ENCODE measurements at regions not wholly inside any gene's neighbourhood (a gene's known extent, or its start where the extent isn't known, plus 50 kb on each side); places are given as distances from the start of the nearest gene placed in this dataset.

DNA sequence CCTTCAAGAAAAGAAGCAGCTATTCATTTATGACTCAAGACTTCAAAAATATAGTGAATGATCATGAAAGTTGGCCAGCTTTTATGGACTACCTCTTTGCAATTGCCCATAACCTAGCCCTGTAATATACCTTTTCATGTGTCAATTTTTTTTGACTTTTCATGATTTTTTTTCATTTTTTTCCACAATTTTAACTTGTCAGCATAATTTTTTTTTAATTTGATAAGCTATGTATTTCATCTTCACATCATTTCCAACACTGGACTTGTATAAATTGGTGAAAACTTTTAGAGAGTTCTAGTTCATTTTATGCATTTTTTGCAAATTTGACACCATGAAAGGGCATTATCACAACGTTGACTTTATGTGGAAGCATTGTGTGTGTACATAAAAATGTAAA, 220.8 kb upstream of the NFE2L3 start:
- no peak for DNase-seq (ENCODE audit: low read depth)

- DNase-seq (ENCODE audit: low read depth), result no peak
These were observed 218.1 kb upstream of the NFE2L3 start for GRCh38 chr7:25933921-25934320.

DNA sequence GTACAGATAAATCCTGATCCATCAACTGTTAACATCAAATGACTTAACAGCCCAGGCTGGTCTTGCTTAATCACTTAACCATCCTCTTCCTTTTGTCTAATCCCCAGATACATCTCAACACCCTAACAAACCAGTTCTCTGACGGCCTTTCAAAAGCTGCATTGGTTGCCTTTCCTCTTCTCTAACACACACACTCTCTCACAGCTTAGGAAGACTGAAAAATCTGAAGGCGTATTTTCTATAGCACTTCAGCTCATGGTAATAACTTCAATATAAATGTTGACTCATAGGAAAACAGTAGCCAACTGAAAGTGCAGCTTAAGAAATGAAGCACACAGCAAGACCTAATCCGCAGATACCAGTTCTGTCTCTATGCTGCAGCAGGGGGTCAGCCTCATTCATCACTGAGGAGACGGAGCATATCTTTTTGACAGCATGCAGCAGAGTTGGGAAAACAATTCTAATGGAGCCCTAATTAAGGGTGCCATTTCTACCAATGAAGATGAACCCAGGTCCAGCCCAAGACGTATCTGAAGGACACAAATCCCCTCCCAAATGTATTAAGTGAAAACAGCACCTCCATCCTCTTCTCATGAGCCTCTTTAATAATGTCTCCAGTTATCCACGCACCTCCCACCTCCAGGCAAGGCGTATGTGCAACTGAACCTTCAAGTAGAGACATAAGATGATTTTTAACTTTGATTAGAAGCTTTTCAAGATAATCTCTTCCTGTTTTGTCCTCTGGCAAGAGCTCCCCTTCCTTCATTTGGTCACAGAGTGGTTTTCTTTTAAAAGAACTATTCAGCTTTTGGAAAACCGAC, 211.7 kb upstream of the NFE2L3 start:
- DNase-seq (ENCODE audit: low read depth), result no peak

GRCh38 chr7:25944777-25945515, 207.1 kb upstream of the NFE2L3 start:
- no peak for DNase-seq (ENCODE audit: low read depth)

GRCh38 chr7:25945608-25946007, 206.4 kb upstream of the NFE2L3 start:
- no peak for DNase-seq (ENCODE audit: low read depth)

- no peak for DNase-seq (ENCODE audit: low read depth)
These were observed 205.8 kb upstream of the NFE2L3 start for GRCh38 chr7:25946181-25946580.

- DNase-seq (ENCODE audit: low read depth), result no peak
These were observed 204.1 kb upstream of the NFE2L3 start for GRCh38 chr7:25947669-25948516.

- no peak for DNase-seq (ENCODE audit: low read depth)
These were observed 202.1 kb upstream of the NFE2L3 start for GRCh38 chr7:25949736-25950487.

- DNase-seq (ENCODE audit: low read depth), result peak; percentile 52
These were observed 201.2 kb upstream of the NFE2L3 start for GRCh38 chr7:25950488-25951413.

DNA sequence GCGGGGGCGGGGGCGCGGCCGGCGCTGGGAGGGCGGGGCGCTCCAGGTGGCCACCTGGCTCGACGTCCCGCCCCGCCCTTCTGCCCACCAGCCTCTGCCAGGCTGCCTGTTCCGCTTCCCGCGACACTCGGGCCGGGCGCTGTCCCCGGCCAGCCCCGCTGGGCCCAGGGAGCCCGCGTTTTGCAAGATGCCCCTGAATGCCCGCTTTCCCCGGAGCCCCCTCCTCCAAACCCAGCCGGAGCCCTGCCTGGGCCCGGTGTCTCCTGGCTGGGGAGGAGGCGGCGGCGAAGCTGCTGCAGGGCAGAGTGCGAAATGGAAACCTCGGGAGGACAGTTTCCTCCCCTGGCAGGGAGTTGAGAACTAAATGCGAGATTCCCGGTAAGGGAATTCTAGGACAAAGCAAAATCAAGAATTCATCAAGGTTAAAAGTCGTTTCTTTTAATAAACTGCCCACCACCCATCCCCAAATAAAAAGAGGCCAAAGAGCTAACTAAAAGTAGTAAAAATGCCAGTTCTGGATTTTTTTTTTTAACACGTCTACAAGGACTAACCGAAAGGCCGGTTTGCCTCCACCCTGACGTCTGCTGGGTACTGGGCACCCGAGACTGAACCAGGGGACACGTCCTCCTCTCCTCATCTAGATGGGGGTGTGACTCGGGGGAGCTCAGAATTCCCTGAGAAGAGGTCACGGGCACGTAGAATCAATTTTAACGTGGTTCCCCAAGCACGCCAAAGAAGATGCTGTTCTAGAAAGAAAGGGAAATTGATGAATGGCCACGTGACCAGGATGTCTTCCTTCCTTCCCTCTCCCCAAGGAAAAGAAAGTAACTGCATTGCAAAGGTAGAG, 200.4 kb upstream of the NFE2L3 start:
- DNase-seq (ENCODE audit: low read depth), result no peak

DNA sequence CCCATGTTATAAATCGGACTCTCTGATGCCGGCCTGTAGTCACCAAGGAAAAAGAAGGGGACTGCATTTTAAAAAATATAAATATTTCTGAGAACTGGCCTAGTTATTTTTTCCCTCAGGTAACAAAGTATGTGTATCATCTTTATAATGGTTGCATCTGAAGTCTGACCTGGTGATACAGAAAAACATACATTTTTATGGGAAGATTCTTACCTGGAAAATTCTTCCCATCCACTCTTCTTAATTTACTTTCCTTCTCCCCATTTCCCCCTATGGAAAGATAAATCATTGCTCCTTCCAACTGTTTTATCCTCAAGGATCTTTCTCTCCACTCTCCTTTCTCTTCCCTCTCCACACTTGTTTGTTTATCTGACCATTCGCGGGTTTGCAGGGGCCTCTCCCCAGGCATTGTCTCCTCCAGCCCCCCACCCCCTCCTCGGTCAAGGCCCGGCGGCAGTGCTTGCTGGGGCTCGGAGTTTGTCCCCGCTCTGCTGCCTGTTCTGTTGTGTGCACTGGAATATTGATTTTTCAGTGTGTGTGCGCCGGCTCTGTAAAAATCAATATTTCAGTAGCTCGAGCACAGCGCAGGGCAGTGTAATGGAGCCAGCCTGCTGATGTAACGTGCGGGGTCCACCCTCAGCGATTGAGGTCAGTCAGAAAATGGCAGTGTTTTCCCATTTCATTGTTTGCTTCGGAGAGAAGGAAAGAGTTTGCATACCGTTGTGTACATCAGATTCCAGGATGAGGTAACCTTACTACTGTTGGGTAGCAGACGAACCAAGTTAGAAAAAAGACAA, 199.5 kb upstream of the NFE2L3 start:
- no peak for DNase-seq (ENCODE audit: low read depth)

DNA sequence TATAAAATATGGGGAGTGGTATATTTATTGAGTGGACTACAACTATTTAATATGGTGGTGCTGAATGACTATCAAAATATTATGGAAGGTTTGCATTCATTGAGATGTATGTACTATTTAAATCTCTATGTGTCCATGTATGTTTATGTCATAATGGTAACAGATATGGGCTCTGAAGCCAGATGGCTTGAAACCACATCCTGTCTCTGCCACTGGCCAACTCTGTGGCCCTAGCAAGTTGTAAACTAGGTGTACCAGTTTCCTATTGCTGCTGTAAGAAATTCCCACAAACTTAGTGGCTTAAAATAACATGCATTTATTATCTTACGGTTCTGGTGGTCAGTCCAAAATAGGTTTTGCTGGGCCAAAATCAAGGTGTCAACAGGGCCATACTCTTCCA, 198.1 kb upstream of the NFE2L3 start:
- DNase-seq (ENCODE audit: low read depth), result no peak

DNA sequence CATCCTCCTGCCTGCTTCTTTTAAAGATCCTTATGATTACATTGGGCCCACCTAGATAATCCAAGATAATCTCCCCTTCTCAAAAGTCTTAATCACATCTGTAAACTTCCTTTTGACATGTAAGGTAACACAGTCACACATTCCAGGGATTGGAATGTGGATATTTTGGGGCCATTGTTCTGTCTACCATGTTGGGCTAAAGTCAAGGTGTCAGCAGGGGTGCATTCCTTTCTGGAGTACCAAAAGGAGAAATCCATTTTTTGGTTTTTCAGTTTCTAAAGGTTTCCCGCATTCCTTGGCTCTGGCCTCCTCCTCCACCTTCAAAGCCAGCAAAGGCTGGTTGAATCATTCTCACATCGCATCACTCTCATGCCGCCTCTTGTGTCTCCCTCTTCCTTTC, 197.6 kb upstream of the NFE2L3 start:
- DNase-seq (ENCODE audit: low read depth), result no peak

DNA sequence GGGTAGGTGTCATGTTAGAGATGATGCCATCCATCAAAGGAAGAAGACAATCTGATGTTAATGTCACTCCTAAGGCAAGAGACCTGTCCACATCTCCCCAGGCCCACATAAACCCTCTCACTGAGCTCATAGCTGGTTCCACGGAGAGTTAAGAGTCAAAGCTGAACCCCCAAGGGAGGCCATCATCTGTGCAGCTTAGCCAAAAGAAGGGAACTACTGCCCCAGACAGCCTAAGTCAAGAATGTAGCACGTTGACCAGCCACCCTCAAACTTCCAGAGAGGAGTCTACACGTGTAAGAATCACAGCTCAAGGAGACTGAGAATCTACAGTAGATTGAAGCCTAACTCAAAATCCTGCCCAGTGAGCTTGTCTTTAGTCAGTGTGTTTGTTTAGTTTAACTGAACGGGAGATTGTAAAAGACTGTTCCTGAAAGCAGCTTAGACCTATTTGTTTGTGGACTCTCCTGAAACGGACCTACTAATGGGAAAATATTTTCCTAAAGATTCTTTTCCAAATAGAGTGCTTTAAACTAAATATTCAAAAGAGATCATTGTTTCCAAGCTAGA, 192.7 kb upstream of the NFE2L3 start:
- no peak for DNase-seq (ENCODE audit: low read depth)

DNA sequence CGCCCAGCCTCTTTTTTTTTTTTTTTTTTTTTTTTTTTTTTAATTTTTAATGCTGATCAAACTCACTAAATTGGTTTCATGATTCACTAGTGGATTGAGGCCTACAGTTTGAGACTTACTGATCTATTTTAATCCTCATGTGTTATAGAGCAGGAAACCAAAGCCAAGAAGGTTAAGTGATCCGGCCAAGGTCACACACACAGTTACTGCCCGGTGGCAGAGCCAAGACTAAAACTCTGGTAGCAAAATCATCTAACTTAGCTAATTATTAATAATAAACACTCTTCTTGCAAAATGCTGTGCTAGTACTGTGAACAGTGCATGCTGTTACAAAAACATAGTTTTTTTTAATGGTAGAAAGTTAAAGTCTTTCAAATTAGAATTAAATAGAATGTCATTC, 188.3 kb upstream of the NFE2L3 start:
- DNase-seq (ENCODE audit: low read depth), result no peak

- no peak for DNase-seq (ENCODE audit: low read depth)
These were observed 187.5 kb upstream of the NFE2L3 start for GRCh38 chr7:25964483-25964991.

DNA sequence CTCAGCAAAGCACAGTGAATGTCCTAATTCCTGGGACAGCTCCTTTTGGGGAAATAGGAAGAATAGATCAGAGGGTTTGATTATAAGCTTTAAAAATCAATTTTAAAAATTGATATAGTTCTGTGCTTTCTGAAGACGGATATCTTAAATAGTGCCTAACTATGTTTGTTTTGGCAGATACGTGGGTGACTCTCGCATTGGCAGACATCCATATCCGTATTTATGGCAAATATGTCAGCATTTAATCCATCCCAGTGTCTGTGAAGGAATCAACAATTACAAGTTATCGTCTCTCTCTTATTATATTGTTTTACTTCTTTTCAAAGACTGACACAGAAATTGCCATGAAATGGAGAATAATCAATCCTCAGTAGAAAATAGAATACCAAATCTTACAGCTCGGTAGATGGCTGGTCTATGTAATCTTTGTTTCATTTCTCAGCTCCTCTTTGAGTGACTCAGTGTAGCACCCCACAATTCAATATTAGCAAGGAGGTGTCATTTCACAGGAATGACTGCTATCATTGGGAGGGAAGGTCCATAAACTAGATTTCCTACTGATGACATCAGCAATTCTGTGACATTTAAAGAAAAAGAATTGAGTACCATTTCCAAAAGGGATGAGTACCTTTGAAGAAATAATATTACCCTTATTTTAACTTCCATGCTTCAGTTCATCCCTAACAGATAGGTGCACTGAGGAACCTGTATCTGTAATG, 186.4 kb upstream of the NFE2L3 start:
- DNase-seq (ENCODE audit: low read depth), result no peak
